Calu3 (cell line): ENCODE measurements at regions not wholly inside any gene's neighbourhood (a gene's known extent, or its start where the extent isn't known, plus 50 kb on each side); places are given as distances from the start of the nearest gene placed in this dataset.

Experiments used
- BruUV-seq: library from RNA; stranded (reverse); fragments of 400-500 nt; replicated peaks from 2 replicates; lab custom pipeline; 2021; lab: Mats Ljungman, UMichigan
- CTCF ChIA-PET: fragments of 300-600 bp; sonication (Branson Sonifier 250); formaldehyde crosslinking; loops from one replicate; lab custom pipeline; 2022; ENCODE audit warnings: antibody characterized with exemption; lab: Charles Lee
- DNase-seq: peaks from one replicate; pipeline ENCODE4 v3.0.0; 2022
- H3K27ac Mint-ChIP-seq: one replicate; pipeline ENCODE4 v1.8.0; 2022; ENCODE audit warnings: mixed read lengths; ENCODE audit not compliant: unreplicated experiment
- H3K27me3 Mint-ChIP-seq: one replicate; pipeline ENCODE4 v1.8.0; 2022; ENCODE audit warnings: mixed read lengths; ENCODE audit not compliant: unreplicated experiment
- H3K36me3 Mint-ChIP-seq: one replicate; pipeline ENCODE4 v1.8.0; 2022; ENCODE audit warnings: mild to moderate bottlenecking, moderate library complexity, mixed read lengths; ENCODE audit not compliant: insufficient read depth, unreplicated experiment
- H3K4me1 Mint-ChIP-seq: one replicate; pipeline ENCODE4 v1.8.0; 2022; ENCODE audit warnings: mild to moderate bottlenecking, low read depth, mixed read lengths; ENCODE audit not compliant: unreplicated experiment
- H3K4me3 Mint-ChIP-seq: one replicate; pipeline ENCODE4 v1.8.0; 2022; ENCODE audit warnings: mild to moderate bottlenecking, low read depth, moderate library complexity, mixed read lengths; ENCODE audit not compliant: unreplicated experiment
- H3K9me3 Mint-ChIP-seq: one replicate; pipeline ENCODE4 v1.8.0; 2022; ENCODE audit warnings: low read depth, mixed read lengths; ENCODE audit not compliant: unreplicated experiment
- intact Hi-C: fragments of 100-400 bp; cut with micrococcal nuclease; formaldehyde crosslinking; loops from one replicate; pipeline ENCODE4 v1.10.0; 2022; ENCODE audit not compliant: unreplicated experiment
- TF ChIP-seq, protein P1 (sequence below): fragments of 200-600 bp; IDR thresholded peaks from one replicate; pipeline ENCODE4 v1.8.0; 2022; ENCODE audit warnings: antibody characterized with exemption; ENCODE audit not compliant: unreplicated experiment

DNA sequence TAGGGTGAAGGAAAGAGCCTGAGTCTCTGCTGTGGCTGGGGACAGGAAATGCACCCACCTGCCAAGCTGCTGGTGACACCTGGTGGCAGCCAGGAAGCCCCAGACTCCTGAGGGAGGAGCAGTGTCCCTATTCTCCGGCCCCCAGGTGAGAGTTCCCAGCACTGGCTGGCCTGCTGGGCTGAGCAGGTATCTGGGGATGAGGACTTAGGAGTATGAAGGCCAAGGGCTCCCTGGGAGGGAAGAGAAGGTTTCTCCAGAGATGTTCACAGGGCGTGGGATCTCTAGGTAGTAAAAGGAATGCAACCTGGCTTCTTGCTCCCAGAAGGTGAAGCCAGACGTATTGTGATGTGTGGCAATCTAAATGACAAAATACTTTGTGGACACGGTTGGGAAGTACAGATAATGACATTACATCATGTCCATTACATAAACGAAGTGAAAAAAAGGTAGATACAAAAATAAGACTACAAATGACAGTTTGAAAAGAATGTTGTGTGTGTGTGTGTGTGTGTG is 75.8 kb upstream of the SLC1A4 start:
- H3K36me3 Mint-ChIP-seq = peaks cover 8% of the 10 kb centered on the region
- TF ChIP-seq, protein P1, sequence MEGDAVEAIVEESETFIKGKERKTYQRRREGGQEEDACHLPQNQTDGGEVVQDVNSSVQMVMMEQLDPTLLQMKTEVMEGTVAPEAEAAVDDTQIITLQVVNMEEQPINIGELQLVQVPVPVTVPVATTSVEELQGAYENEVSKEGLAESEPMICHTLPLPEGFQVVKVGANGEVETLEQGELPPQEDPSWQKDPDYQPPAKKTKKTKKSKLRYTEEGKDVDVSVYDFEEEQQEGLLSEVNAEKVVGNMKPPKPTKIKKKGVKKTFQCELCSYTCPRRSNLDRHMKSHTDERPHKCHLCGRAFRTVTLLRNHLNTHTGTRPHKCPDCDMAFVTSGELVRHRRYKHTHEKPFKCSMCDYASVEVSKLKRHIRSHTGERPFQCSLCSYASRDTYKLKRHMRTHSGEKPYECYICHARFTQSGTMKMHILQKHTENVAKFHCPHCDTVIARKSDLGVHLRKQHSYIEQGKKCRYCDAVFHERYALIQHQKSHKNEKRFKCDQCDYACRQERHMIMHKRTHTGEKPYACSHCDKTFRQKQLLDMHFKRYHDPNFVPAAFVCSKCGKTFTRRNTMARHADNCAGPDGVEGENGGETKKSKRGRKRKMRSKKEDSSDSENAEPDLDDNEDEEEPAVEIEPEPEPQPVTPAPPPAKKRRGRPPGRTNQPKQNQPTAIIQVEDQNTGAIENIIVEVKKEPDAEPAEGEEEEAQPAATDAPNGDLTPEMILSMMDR = peak; percentile 59

DNA sequence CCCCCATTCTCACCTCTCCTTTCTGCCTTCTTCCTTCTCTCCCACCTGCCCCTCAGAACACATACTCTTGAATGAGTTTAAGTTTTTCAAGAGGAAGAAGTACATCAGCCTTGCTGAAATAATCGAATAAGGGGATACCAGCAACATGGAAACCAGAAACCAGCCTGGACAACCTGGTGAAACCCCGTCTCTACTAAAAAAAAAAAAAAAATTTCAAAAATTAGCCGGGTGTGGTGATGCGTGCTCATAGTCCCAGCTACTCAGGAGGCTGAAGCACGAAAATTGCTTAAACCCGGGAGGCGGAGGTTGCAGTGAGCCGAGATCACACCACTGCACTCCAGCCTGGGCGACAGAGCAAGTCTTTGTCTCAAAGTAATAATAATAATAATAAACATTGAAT is 75.0 kb upstream of the SLC1A4 start:
- intact Hi-C loops = no loop called here
- no peak overlapping the region for H3K27ac Mint-ChIP-seq
- H3K27me3 Mint-ChIP-seq = no peaks in the 10 kb centered on the region
- DNase-seq = no peak
- no TSS peak for BruUV-seq
- H3K4me1 Mint-ChIP-seq = no peaks in the 10 kb centered on the region
- no peak overlapping the region for H3K4me3 Mint-ChIP-seq
- TF ChIP-seq, protein P1 = no peak
- no peaks in the 10 kb centered on the region for H3K9me3 Mint-ChIP-seq
- CTCF ChIA-PET = no interaction called here
- peaks cover 8% of the 10 kb centered on the region for H3K36me3 Mint-ChIP-seq

More for the DNA sequence above, 75.8 kb upstream of the SLC1A4 start:
- Mint-ChIP-seq H3K9me3 (no peaks in the 10 kb centered on the region), H3K4me1 (no peaks in the 10 kb centered on the region), H3K4me3 (no peak overlapping the region), H3K27ac (no peak overlapping the region), H3K27me3 (no peaks in the 10 kb centered on the region)
- intact Hi-C loops = loop anchor here (1.0 kb wide), 1 partner anchor 326 kb away; no protein-coding TSS in a partner anchor
- DNase-seq = peak; percentile 77
- BruUV-seq = no TSS peak
- CTCF ChIA-PET = interaction anchor here (0.6 to 1.4 kb wide), 9 partner anchors 9 to 583 kb away, joined by 3 to 7 read pairs (median 3); no protein-coding TSS in a partner anchor

GRCh38 chr2:64914735-64915509 is 74.3 kb upstream of the SLC1A4 start:
- H3K36me3 Mint-ChIP-seq = peaks cover 8% of the 10 kb centered on the region
- no TSS peak for BruUV-seq
- no peak for DNase-seq
- no peaks in the 10 kb centered on the region for H3K9me3 Mint-ChIP-seq
- H3K27ac Mint-ChIP-seq = no peak overlapping the region
- intact Hi-C loops = loop anchor here (5.0 kb wide), 2 partner anchors 272 to 657 kb away; no protein-coding TSS in a partner anchor
- H3K27me3 Mint-ChIP-seq = no peaks in the 10 kb centered on the region
- TF ChIP-seq, protein P1 = no peak
- no peaks in the 10 kb centered on the region for H3K4me1 Mint-ChIP-seq
- H3K4me3 Mint-ChIP-seq = no peak overlapping the region
- CTCF ChIA-PET = interaction anchor here (0.5 to 0.8 kb wide), 2 partner anchors 144 to 1651 kb away, joined by 3 to 4 read pairs; no protein-coding TSS in a partner anchor

- DNase-seq = no peak
- intact Hi-C loops = loop anchor here (5.0 kb wide), 2 partner anchors 272 to 657 kb away; no protein-coding TSS in a partner anchor
- TF ChIP-seq, protein P1 = no peak
- no peak overlapping the region for H3K4me3 Mint-ChIP-seq
- no peaks in the 10 kb centered on the region for H3K4me1 Mint-ChIP-seq
- no peaks in the 10 kb centered on the region for H3K9me3 Mint-ChIP-seq
- peaks cover 8% of the 10 kb centered on the region for H3K36me3 Mint-ChIP-seq
- CTCF ChIA-PET = interaction anchor here (0.5 to 0.8 kb wide), 3 partner anchors 65 to 192 kb away, joined by 3 to 8 read pairs (median 4); no protein-coding TSS in a partner anchor
- no peak overlapping the region for H3K27ac Mint-ChIP-seq
- no TSS peak for BruUV-seq
- no peaks in the 10 kb centered on the region for H3K27me3 Mint-ChIP-seq
Measured at GRCh38 chr2:64915510-64915900, 73.7 kb upstream of the SLC1A4 start.
